ENCODE measurements at regions not wholly inside any gene's neighbourhood (a gene's known extent, or its start where the extent isn't known, plus 50 kb on each side); places are given as distances from the start of the nearest gene placed in this dataset.

GRCh38 chr13:53436396-53436795 lies 407.8 kb downstream of the OLFM4 start:
- DNase-seq = no peak
- Mint-ChIP-seq H3K27me3 (ENCODE audit: insufficient read depth) (peaks cover 4% of the 10 kb centered on the region), H3K4me3 (no peak overlapping the region), H3K27ac (no peak overlapping the region), H3K4me1 (no peaks in the 10 kb centered on the region), H3K36me3 (ENCODE audit: low read depth) (peaks cover 3% of the 10 kb centered on the region), H3K9me3 (peaks cover 17% of the 10 kb centered on the region)
- Histone ChIP-seq H3K27me3 (ENCODE audit: control insufficient read depth, insufficient read depth, low read length, poor library complexity, severe bottlenecking) (no peaks in the 10 kb centered on the region), H3K9me3 (ENCODE audit: control insufficient read depth, low read length) (peaks cover 9% of the 10 kb centered on the region), H3K9ac (ENCODE audit: extremely low read depth, low read length, poor library complexity, severe bottlenecking) (no peak overlapping the region), H3K27ac (ENCODE audit: low read depth, low read length) (no peak overlapping the region), H3K36me3 (ENCODE audit: control insufficient read depth, insufficient read depth, low read length) (no peaks in the 10 kb centered on the region), H3K4me1 (ENCODE audit: control insufficient read depth, insufficient read depth, low read length) (no peaks in the 10 kb centered on the region), H3K4me3 (ENCODE audit: low read length) (no peak overlapping the region)
- WGBS, 2 experiments (ENCODE audit: insufficient coverage in 1 of 2, insufficient read length in 1 of 2) = 94 to 97% methylated on average over 2 to 3 of the region's 3 CpGs
- TF ChIP-seq CTCF (conservative IDR thresholded peaks at IDR 0.05) = no peak

- H3K27me3 Mint-ChIP-seq (ENCODE audit: insufficient read depth) = no peaks in the 10 kb centered on the region
- peaks cover 3% of the 10 kb centered on the region for H3K36me3 Mint-ChIP-seq (ENCODE audit: low read depth)
- WGBS, 2 experiments (ENCODE audit: insufficient coverage in 1 of 2, insufficient read length in 1 of 2) = 94 to 95% methylated on average over 8 to 16 of the region's 20 CpGs
- H3K4me1 ChIP-seq (ENCODE audit: control insufficient read depth, insufficient read depth, low read length) = no peaks in the 10 kb centered on the region
- H3K27ac ChIP-seq (ENCODE audit: low read depth, low read length) = no peak overlapping the region
- no peak overlapping the region for H3K4me3 Mint-ChIP-seq
- H3K4me1 Mint-ChIP-seq = no peaks in the 10 kb centered on the region
- no peak for TF ChIP-seq CTCF (conservative IDR thresholded peaks at IDR 0.05)
- peaks cover 9% of the 10 kb centered on the region for H3K9me3 ChIP-seq (ENCODE audit: control insufficient read depth, low read length)
- H3K27me3 ChIP-seq (ENCODE audit: control insufficient read depth, insufficient read depth, low read length, poor library complexity, severe bottlenecking) = no peaks in the 10 kb centered on the region
- DNase-seq = no peak
- no peak overlapping the region for H3K9ac ChIP-seq (ENCODE audit: extremely low read depth, low read length, poor library complexity, severe bottlenecking)
- H3K36me3 ChIP-seq (ENCODE audit: control insufficient read depth, insufficient read depth, low read length) = no peaks in the 10 kb centered on the region
- no peak overlapping the region for H3K27ac Mint-ChIP-seq
- H3K9me3 Mint-ChIP-seq = peaks cover 17% of the 10 kb centered on the region
- H3K4me3 ChIP-seq (ENCODE audit: low read length) = no peak overlapping the region
These were observed 411.0 kb downstream of the OLFM4 start for GRCh38 chr13:53439439-53440225.

- no peaks in the 10 kb centered on the region for H3K27me3 ChIP-seq (ENCODE audit: control insufficient read depth, insufficient read depth, low read length, poor library complexity, severe bottlenecking)
- H3K4me3 ChIP-seq (ENCODE audit: low read length) = no peak overlapping the region
- peaks cover 9% of the 10 kb centered on the region for H3K9me3 ChIP-seq (ENCODE audit: control insufficient read depth, low read length)
- H3K9me3 Mint-ChIP-seq = peaks cover 17% of the 10 kb centered on the region
- H3K27ac Mint-ChIP-seq = no peak overlapping the region
- no peaks in the 10 kb centered on the region for H3K4me1 Mint-ChIP-seq
- H3K36me3 ChIP-seq (ENCODE audit: control insufficient read depth, insufficient read depth, low read length) = no peaks in the 10 kb centered on the region
- WGBS, 2 experiments (ENCODE audit: insufficient coverage in 1 of 2, insufficient read length in 1 of 2) = 87 to 93% methylated on average over 3 to 5 of the region's 5 CpGs
- DNase-seq = no peak
- TF ChIP-seq CTCF (conservative IDR thresholded peaks at IDR 0.05) = no peak
- H3K4me1 ChIP-seq (ENCODE audit: control insufficient read depth, insufficient read depth, low read length) = no peaks in the 10 kb centered on the region
- H3K4me3 Mint-ChIP-seq = no peak overlapping the region
- H3K27ac ChIP-seq (ENCODE audit: low read depth, low read length) = no peak overlapping the region
- H3K27me3 Mint-ChIP-seq (ENCODE audit: insufficient read depth) = peaks cover 2% of the 10 kb centered on the region
- peaks cover 3% of the 10 kb centered on the region for H3K36me3 Mint-ChIP-seq (ENCODE audit: low read depth)
- H3K9ac ChIP-seq (ENCODE audit: extremely low read depth, low read length, poor library complexity, severe bottlenecking) = no peak overlapping the region
These were observed 414.4 kb downstream of the OLFM4 start for GRCh38 chr13:53442979-53443378.
